Effector memory CD4-positive, alpha-beta T cell (primary cell): ENCODE measurements at regions not wholly inside any gene's neighbourhood (a gene's known extent, or its start where the extent isn't known, plus 50 kb on each side); places are given as distances from the start of the nearest gene placed in this dataset.
"Not testable (repeated sequence)": the region's sequence is repeated elsewhere in the genome, so short reads cannot be mapped to it uniquely, and the experiment has no call there.

ENCODE experiments used
- DNase-seq, 3 donors: peaks; one replicate each; pipeline ENCODE4 v3.0.0-alpha.2; 2020
- H3K27ac ChIP-seq: 2 replicates; pipeline ENCODE4 v1.7.0; 2013; ENCODE audit warnings: mild to moderate bottlenecking, low read length, moderate library complexity; ENCODE audit not compliant: insufficient read depth, poor library complexity, severe bottlenecking
- H3K27me3 ChIP-seq: replicated peaks from 2 replicates; pipeline ENCODE4 v1.7.0; 2013; ENCODE audit warnings: mild to moderate bottlenecking, low read length; ENCODE audit not compliant: insufficient read depth, control insufficient read depth, poor library complexity, severe bottlenecking
- H3K36me3 ChIP-seq: 2 replicates; pipeline ENCODE4 v1.7.0; 2013; ENCODE audit warnings: mild to moderate bottlenecking, low read length, moderate library complexity; ENCODE audit not compliant: control insufficient read depth, insufficient read depth
- H3K4me1 ChIP-seq: 2 replicates; pipeline ENCODE4 v1.7.0; 2013; ENCODE audit warnings: low read length, mild to moderate bottlenecking; ENCODE audit not compliant: control insufficient read depth, insufficient read depth, poor library complexity, severe bottlenecking
- H3K4me3 ChIP-seq: 2 replicates; pipeline ENCODE4 v1.7.0; 2013; ENCODE audit warnings: low read length, low read depth, mild to moderate bottlenecking; ENCODE audit not compliant: insufficient read depth, poor library complexity, severe bottlenecking
- H3K9me3 ChIP-seq: 2 replicates; pipeline ENCODE4 v1.7.0; 2013; ENCODE audit warnings: mild to moderate bottlenecking, low read length, moderate library complexity; ENCODE audit not compliant: control insufficient read depth

DNA sequence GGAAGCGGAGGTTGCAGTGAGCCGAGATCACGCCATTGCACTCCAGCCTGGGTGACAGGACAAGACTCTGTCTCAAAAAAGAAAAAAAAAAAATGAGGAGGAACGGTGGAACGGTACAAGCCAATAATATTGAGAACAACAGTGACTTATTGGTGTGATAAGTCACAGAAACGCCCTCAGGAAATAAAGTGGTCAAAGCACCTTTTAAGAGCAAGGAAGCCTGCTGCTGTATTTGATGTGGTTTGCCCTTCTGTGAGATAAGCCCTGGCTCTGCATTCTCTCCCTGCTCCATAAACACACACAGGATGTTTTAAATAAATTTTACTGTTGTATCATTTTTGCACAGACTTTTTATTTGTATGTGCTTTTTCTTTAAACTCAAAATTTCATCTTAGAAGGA, 269.9 kb upstream of the MSX2 start:
- Histone ChIP-seq H3K9me3 (peaks cover 7% of the 10 kb centered on the region), H3K27me3 (no peaks in the 10 kb centered on the region), H3K4me3 (no peak overlapping the region), H3K27ac (no peak overlapping the region), H3K36me3 (no peaks in the 10 kb centered on the region), H3K4me1 (peaks cover 6% of the 10 kb centered on the region)
- DNase-seq, result peak in 1 of 3 donors; percentile 8

DNA sequence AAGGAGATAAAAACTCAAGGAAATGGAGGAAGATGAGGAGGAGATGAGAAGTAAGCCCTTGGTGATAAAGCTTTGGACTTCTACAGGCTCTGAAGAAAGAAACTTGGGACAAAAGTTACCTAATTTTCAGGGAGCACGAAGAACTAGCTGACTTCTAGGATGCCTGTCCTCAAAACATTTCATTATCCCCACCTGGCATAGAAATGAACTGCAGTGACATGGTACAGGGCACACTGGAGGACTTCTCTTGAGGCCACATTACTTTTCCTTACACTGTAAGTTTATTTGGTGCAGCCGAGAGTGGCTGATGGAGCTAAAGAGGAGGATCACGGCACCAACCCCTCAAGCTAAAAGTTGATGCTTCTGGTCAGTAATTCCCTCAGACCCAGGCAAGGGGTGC, 269.5 kb upstream of the MSX2 start:
- Histone ChIP-seq H3K36me3 (no peaks in the 10 kb centered on the region), H3K9me3 (peaks cover 6% of the 10 kb centered on the region), H3K4me1 (peaks cover 6% of the 10 kb centered on the region), H3K27ac (no peak overlapping the region), H3K4me3 (no peak overlapping the region), H3K27me3 (no peaks in the 10 kb centered on the region)
- no peak for DNase-seq

DNA sequence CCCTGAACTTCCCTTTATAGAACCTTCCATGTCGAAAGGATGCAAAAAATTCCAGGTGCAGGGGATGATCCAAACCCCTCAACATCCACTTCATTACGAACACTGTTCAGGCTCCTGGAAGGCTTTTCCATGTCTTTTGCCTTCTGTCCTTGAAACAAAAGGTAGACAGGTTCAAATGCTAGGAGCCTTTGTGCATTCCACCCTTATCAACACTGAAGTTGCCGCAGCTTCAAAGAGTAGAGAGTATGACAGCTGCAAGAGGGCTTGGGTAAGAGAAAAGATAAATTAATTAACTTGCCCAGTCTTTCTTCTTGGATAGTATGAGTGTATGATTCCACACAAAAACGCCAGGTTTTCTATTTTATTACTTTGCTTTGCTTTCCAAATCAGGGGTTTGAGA, 269.1 kb upstream of the MSX2 start:
- Histone ChIP-seq H3K27me3 (no peaks in the 10 kb centered on the region), H3K4me3 (no peak overlapping the region), H3K36me3 (no peaks in the 10 kb centered on the region), H3K4me1 (peaks cover 6% of the 10 kb centered on the region), H3K27ac (no peak overlapping the region), H3K9me3 (peaks cover 2% of the 10 kb centered on the region)
- no peak for DNase-seq

DNA sequence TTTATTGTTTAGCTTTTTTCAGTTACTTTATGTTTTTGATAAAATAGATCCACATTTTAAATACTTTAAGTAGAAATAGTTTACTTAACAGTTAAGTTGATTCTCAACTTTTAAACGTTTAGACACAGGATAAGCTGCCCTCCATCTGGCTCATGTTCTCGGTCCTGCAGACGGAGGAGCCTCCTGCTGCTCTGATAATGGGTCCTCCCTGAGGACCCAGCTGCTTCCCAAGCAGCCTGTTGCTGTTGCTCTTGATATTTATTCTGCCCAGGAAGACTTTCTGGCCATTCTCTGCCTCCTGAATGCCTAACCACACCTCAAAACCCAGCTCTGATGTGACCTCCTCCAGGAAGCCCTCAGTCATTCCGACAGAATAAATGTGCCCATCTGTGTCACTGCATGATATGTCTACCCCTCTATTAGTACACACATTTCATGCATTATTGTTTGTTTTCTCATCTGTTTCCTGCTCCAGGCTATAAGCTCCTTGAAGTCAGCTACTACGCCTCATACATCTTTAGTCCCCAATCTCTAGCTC, 267.2 kb upstream of the MSX2 start:
- H3K36me3 ChIP-seq, result no peaks in the 10 kb centered on the region
- no peak for DNase-seq
- no peaks in the 10 kb centered on the region for H3K9me3 ChIP-seq
- H3K27ac ChIP-seq, result no peak overlapping the region
- peaks cover 6% of the 10 kb centered on the region for H3K4me1 ChIP-seq
- H3K4me3 ChIP-seq, result no peak overlapping the region
- H3K27me3 ChIP-seq, result no peaks in the 10 kb centered on the region

GRCh38 chr5:174459071-174459702, 265.2 kb upstream of the MSX2 start:
- H3K4me1 ChIP-seq, result peaks cover 6% of the 10 kb centered on the region
- no peak for DNase-seq
- no peaks in the 10 kb centered on the region for H3K9me3 ChIP-seq

GRCh38 chr5:174459832-174460448, 264.4 kb upstream of the MSX2 start:
- DNase-seq, result no peak
- Histone ChIP-seq H3K9me3 (no peaks in the 10 kb centered on the region), H3K36me3 (no peaks in the 10 kb centered on the region), H3K4me1 (peaks cover 4% of the 10 kb centered on the region), H3K27ac (no peak overlapping the region), H3K4me3 (no peak overlapping the region), H3K27me3 (no peaks in the 10 kb centered on the region)

More at GRCh38 chr5:174459071-174459702, 265.2 kb upstream of the MSX2 start:
- H3K36me3 ChIP-seq, result no peaks in the 10 kb centered on the region
- no peaks in the 10 kb centered on the region for H3K27me3 ChIP-seq
- no peak overlapping the region for H3K27ac ChIP-seq
- no peak overlapping the region for H3K4me3 ChIP-seq

DNA sequence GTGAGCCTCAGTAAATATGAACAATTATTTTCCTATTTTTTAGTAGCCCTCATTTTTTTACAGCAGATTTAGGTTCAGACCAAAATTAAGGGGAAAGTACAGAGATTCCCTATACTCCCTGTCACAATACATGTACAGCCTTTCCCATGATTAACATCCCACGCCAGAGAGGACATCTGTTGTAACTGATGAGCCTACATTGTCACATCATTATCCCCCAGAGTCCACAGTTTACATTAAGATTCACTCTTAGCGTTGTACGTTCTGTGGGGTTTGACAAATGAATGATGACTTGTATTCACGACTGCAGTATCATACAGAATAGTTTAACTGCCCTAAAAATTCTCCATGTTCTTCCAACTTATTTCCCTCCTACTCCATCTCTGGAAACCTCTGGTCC, 262.3 kb upstream of the MSX2 start:
- Histone ChIP-seq H3K27ac (no peak overlapping the region), H3K4me3 (no peak overlapping the region), H3K27me3 (no peaks in the 10 kb centered on the region), H3K9me3 (no peaks in the 10 kb centered on the region), H3K4me1 (no peaks in the 10 kb centered on the region), H3K36me3 (no peaks in the 10 kb centered on the region)
- no peak for DNase-seq

DNA sequence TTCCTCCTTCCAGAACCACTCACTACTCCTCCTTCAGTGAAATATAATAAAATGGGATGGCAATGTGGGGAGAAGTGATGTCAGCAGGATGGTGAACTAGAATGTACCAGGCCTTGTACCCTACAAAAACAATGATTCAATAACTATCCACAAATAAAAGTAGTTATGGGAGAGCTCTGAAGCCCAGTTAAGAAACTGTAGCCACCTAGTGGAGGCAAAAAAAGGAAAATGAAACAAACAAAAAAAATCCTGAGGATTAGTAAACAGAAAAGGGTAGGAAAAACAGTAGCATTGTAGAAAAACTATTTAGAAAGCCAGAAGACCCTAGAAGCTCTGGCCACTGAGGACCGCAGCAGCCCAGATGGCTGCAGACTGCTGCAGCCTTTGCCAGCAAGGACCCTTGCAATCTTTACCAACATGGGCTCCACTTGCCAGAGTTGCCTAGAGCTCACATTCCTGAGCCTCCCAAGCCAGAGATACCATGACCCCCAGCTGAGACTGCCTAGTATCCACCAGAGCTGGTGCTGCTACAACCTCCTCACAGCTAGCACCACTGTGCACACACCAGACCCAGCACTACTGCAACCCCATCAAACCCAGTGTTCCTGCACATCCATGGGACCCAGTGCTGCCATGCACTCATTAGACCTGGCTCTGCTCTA, 259.7 kb upstream of the MSX2 start:
- no peak overlapping the region for H3K4me3 ChIP-seq
- no peak overlapping the region for H3K27ac ChIP-seq
- no peaks in the 10 kb centered on the region for H3K9me3 ChIP-seq
- DNase-seq, result no peak
- H3K4me1 ChIP-seq, result no peaks in the 10 kb centered on the region
- no peaks in the 10 kb centered on the region for H3K27me3 ChIP-seq
- no peaks in the 10 kb centered on the region for H3K36me3 ChIP-seq

GRCh38 chr5:174471528-174471927, 252.9 kb upstream of the MSX2 start:
- not testable (repeated sequence) for H3K4me3 ChIP-seq, H3K27ac ChIP-seq, H3K9me3 ChIP-seq, H3K27me3 ChIP-seq, DNase-seq, H3K4me1 ChIP-seq, H3K36me3 ChIP-seq

GRCh38 chr5:174472956-174473355, 251.4 kb upstream of the MSX2 start:
- no peak for DNase-seq
- H3K4me3 ChIP-seq, result no peak overlapping the region
- H3K27ac ChIP-seq, result no peak overlapping the region

More at GRCh38 chr5:174472956-174473355, 251.4 kb upstream of the MSX2 start:
- no peaks in the 10 kb centered on the region for H3K27me3 ChIP-seq
- no peaks in the 10 kb centered on the region for H3K9me3 ChIP-seq
- H3K4me1 ChIP-seq, result no peaks in the 10 kb centered on the region
- H3K36me3 ChIP-seq, result no peaks in the 10 kb centered on the region
